ENCODE measurements at regions not wholly inside any gene's neighbourhood (a gene's known extent, or its start where the extent isn't known, plus 50 kb on each side); places are given as distances from the start of the nearest gene placed in this dataset.

DNA sequence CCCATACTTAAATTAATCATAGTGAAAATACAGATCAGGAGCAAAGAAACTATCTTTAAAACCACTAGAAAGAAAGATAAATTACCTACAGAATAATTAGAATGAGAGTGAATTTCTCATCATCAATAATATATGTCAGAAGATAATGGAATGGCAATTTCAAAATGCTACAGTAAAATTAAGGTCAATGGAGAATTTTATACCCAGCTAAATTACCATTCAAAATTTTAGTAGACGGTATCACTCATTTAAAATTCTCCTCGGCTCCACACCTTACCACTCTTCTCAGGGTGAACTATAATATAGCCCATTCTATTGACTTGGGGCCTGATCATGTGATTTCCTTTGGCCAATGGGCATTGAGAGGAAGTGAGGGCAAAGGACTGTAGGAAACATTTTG lies 192.5 kb upstream of the TCERG1L start:
- Histone ChIP-seq H3K9ac (ENCODE audit: low read length) (no peak overlapping the region), H3K27ac (ENCODE audit: low read depth, low read length) (no peak overlapping the region), H3K4me3 (ENCODE audit: low read length) (no peak overlapping the region), H3K4me1 (ENCODE audit: control insufficient read depth, insufficient read depth, low read length) (no peaks in the 10 kb centered on the region), H3K27me3 (ENCODE audit: control insufficient read depth, insufficient read depth, low read length) (no peaks in the 10 kb centered on the region), H3K36me3 (ENCODE audit: control insufficient read depth, insufficient read depth, low read length) (no peaks in the 10 kb centered on the region)

DNA sequence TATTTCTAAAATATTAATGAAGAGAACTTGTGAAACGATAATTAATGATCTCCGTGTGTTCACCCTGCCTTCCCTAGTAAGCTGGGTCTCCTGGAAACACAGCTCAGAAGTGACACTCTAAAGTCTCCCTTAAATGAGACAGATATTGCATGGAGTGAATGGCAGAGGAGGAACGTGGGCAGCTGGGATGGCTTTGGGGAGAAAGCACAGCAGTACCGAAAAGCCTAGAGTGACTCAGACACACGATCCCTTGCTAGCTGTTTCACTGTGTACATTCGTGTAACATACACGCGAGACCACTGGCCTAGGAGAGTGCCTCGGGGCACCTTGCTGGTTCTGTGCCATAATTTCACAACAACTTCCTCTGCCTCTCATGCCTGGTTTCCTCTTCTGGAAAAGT lies 199.9 kb upstream of the TCERG1L start:
- Histone ChIP-seq H3K9ac (ENCODE audit: low read length) (no peak overlapping the region), H3K4me3 (ENCODE audit: low read length) (no peak overlapping the region), H3K27me3 (ENCODE audit: control insufficient read depth, insufficient read depth, low read length) (no peaks in the 10 kb centered on the region), H3K36me3 (ENCODE audit: control insufficient read depth, insufficient read depth, low read length) (no peaks in the 10 kb centered on the region), H3K4me1 (ENCODE audit: control insufficient read depth, insufficient read depth, low read length) (no peaks in the 10 kb centered on the region), H3K27ac (ENCODE audit: low read depth, low read length) (no peak overlapping the region)

DNA sequence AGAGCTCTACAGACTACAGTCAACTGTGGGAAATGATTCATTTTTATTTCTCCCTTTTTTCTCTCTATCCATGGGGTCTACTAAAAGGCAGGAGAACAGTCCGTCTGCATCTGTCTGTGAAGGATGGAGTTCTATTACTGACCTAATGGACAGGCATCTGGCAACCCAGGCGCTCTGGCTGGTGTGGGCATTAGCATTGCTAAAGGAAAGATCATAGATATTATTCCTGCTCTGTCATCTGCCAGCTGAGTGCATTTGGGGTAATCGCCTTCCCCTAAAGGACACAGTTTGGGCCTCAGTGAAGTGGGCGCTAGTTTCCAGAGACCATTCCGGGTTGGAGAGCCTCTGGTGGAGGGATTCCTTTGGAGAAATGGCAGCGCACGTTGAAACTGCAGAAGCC lies 201.3 kb upstream of the TCERG1L start:
- Histone ChIP-seq H3K27me3 (ENCODE audit: control insufficient read depth, insufficient read depth, low read length) (no peaks in the 10 kb centered on the region), H3K9ac (ENCODE audit: low read length) (no peak overlapping the region), H3K36me3 (ENCODE audit: control insufficient read depth, insufficient read depth, low read length) (no peaks in the 10 kb centered on the region), H3K27ac (ENCODE audit: low read depth, low read length) (no peak overlapping the region), H3K4me1 (ENCODE audit: control insufficient read depth, insufficient read depth, low read length) (no peaks in the 10 kb centered on the region), H3K4me3 (ENCODE audit: low read length) (no peak overlapping the region)

DNA sequence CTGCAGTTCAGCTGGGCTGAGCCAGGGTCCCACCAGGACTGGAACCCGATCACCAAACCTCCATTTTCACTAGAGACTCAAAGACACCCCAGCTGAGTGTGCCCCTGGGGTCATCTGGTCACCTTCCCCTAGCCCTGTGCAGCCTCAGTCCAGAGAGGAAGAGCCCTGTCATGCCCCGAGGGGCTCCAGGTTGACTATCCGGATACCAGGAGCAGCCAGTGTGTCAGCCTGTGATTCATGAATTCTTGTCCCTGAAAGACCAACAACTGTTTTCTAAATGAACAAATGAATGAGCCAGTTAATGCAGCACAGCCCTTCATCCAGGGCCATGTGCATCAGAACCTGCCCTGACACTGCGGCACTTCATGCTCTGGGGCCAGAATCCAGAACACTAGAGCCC lies 201.9 kb upstream of the TCERG1L start:
- H3K4me3 ChIP-seq (ENCODE audit: low read length): no peak overlapping the region
- H3K27ac ChIP-seq (ENCODE audit: low read depth, low read length): no peak overlapping the region
- H3K36me3 ChIP-seq (ENCODE audit: control insufficient read depth, insufficient read depth, low read length): no peaks in the 10 kb centered on the region
- no peaks in the 10 kb centered on the region for H3K27me3 ChIP-seq (ENCODE audit: control insufficient read depth, insufficient read depth, low read length)
- H3K4me1 ChIP-seq (ENCODE audit: control insufficient read depth, insufficient read depth, low read length): no peaks in the 10 kb centered on the region
- no peak overlapping the region for H3K9ac ChIP-seq (ENCODE audit: low read length)

DNA sequence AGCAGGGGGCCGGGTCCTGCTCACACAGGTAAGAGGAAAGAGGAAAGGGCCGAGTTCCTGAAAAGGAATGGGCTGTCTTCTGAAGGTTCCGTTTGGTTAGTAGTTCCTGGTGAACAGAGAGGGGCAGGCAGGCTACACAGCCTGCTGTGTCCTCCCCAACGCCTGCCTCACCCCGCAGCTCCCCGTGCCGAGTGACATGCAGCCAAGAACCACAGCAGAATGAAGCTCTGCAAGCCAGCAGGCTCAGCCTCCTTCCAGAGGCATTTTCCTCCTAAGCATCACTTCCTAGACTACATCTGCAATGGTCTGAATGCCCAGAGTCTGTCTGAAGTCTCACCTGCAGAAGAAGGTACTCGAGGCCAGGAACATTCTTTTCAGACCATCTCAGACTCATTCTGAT lies 202.4 kb upstream of the TCERG1L start:
- no peak overlapping the region for H3K9ac ChIP-seq (ENCODE audit: low read length)
- no peak overlapping the region for H3K27ac ChIP-seq (ENCODE audit: low read depth, low read length)
- H3K27me3 ChIP-seq (ENCODE audit: control insufficient read depth, insufficient read depth, low read length): no peaks in the 10 kb centered on the region
- no peaks in the 10 kb centered on the region for H3K4me1 ChIP-seq (ENCODE audit: control insufficient read depth, insufficient read depth, low read length)
- no peaks in the 10 kb centered on the region for H3K36me3 ChIP-seq (ENCODE audit: control insufficient read depth, insufficient read depth, low read length)
- H3K4me3 ChIP-seq (ENCODE audit: low read length): no peak overlapping the region

DNA sequence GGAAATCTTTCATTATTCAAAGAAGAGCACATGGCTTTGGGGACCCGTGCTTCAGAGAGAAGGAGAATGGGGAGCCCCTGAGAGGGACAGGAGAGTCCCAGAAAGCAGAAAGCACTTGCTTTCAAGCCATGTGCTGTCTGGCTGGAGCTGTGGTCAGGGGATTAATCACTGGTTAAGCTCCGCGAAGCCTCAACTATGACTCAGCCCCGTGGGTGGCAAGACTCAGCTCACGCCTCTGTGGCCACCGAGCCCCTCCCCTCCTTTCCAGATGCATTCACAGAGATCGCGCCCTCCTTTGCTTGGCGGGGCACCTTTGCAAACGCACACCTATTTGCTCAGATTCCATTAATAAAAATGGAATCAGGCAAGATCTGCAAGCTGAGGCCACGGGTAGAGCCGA lies 202.9 kb upstream of the TCERG1L start:
- Histone ChIP-seq H3K27me3 (ENCODE audit: control insufficient read depth, insufficient read depth, low read length) (no peaks in the 10 kb centered on the region), H3K27ac (ENCODE audit: low read depth, low read length) (no peak overlapping the region), H3K36me3 (ENCODE audit: control insufficient read depth, insufficient read depth, low read length) (no peaks in the 10 kb centered on the region), H3K4me1 (ENCODE audit: control insufficient read depth, insufficient read depth, low read length) (no peaks in the 10 kb centered on the region), H3K9ac (ENCODE audit: low read length) (no peak overlapping the region), H3K4me3 (ENCODE audit: low read length) (no peak overlapping the region)

DNA sequence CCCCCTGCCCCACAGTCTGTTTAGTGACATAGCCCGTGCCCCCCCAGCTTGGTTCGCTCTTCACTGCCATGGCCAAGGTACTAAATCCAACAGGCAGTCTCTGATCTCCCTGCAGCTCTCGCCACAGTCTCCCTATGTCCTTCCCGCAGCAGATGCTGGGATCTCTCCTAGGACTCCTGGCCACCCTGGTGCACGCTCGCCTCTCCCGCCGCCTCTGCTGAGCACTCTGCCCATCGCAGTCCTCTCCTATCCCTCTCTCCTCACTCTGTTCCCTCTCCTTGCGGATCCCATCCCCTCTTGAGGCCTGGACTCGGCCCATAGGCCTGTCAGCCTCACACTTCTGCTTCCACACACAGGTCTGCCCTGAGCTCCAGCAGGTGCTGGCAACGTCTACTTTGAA lies 204.8 kb upstream of the TCERG1L start:
- H3K27ac ChIP-seq (ENCODE audit: low read depth, low read length): no peak overlapping the region
- no peaks in the 10 kb centered on the region for H3K27me3 ChIP-seq (ENCODE audit: control insufficient read depth, insufficient read depth, low read length)
- no peak overlapping the region for H3K4me3 ChIP-seq (ENCODE audit: low read length)
- H3K4me1 ChIP-seq (ENCODE audit: control insufficient read depth, insufficient read depth, low read length): no peaks in the 10 kb centered on the region
- H3K36me3 ChIP-seq (ENCODE audit: control insufficient read depth, insufficient read depth, low read length): no peaks in the 10 kb centered on the region
- no peak overlapping the region for H3K9ac ChIP-seq (ENCODE audit: low read length)

DNA sequence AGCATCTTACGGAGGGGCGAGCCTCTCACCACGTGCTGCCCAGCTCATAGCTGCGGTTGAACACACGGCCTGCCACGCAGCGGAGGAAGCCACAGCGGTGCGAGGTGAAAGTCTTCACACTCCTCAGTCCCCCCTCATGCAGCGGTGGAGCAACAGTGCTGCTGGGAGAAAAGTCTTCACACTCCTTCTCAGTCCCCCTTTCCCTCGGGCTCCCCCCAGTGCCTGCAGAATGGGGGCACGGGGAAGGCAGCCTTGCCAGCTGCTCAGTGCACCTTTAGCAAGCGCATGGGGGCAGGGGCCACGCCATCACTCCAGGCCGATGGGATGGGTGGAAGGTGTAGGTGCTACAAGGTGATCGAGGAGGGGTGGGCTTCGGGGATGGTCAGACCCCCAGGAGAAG lies 206.3 kb upstream of the TCERG1L start:
- no peak overlapping the region for H3K9ac ChIP-seq (ENCODE audit: low read length)
- no peak overlapping the region for H3K4me3 ChIP-seq (ENCODE audit: low read length)
- no peaks in the 10 kb centered on the region for H3K36me3 ChIP-seq (ENCODE audit: control insufficient read depth, insufficient read depth, low read length)
- H3K4me1 ChIP-seq (ENCODE audit: control insufficient read depth, insufficient read depth, low read length): no peaks in the 10 kb centered on the region
- H3K27ac ChIP-seq (ENCODE audit: low read depth, low read length): no peak overlapping the region
- H3K27me3 ChIP-seq (ENCODE audit: control insufficient read depth, insufficient read depth, low read length): no peaks in the 10 kb centered on the region

DNA sequence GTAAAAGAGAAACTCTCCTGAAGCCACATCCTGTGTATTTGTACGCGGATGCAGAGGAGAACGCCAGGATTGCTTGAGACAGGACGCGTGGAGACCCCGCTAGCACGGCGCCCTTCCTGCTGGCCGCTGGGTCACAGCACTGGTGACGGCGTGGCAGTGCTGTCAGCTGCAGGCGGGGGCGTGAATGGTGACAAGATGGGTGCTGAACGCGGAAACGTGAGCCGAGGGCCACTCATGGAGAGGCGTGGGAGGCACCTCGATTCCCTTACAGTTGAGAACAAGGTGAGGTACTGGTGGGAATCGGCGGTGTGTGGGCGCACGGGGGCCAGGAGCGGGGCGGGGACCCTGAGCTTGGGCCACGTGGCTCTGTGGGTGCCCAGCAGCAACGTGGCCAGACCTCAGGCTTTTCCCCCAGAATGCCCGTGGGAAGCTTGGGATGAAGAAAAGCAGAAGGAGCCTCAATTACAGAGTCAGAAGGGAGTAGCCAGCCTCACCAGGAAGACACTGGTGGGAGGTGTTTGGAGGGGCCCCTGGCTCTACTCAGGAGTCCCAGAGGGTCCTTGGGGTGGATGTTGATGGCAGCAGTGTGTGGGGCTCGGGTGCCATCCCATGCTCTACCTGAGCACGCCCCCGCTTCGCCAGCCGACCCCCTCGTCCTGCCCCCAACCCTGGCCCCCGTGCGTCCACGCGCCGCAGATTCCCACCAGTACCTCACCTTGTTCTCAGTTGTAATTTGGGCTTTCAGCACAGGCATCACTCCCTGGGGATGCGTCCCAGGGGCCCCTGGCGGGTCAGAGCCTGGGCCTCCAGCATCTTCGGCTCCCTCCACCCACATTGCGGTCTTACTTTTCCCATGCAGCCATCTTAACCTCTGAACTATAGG lies 208.4 kb upstream of the TCERG1L start:
- Histone ChIP-seq H3K4me3 (ENCODE audit: low read length) (no peak overlapping the region), H3K27me3 (ENCODE audit: control insufficient read depth, insufficient read depth, low read length) (no peaks in the 10 kb centered on the region), H3K9ac (ENCODE audit: low read length) (no peak overlapping the region), H3K36me3 (ENCODE audit: control insufficient read depth, insufficient read depth, low read length) (no peaks in the 10 kb centered on the region), H3K27ac (ENCODE audit: low read depth, low read length) (no peak overlapping the region), H3K4me1 (ENCODE audit: control insufficient read depth, insufficient read depth, low read length) (no peaks in the 10 kb centered on the region)

DNA sequence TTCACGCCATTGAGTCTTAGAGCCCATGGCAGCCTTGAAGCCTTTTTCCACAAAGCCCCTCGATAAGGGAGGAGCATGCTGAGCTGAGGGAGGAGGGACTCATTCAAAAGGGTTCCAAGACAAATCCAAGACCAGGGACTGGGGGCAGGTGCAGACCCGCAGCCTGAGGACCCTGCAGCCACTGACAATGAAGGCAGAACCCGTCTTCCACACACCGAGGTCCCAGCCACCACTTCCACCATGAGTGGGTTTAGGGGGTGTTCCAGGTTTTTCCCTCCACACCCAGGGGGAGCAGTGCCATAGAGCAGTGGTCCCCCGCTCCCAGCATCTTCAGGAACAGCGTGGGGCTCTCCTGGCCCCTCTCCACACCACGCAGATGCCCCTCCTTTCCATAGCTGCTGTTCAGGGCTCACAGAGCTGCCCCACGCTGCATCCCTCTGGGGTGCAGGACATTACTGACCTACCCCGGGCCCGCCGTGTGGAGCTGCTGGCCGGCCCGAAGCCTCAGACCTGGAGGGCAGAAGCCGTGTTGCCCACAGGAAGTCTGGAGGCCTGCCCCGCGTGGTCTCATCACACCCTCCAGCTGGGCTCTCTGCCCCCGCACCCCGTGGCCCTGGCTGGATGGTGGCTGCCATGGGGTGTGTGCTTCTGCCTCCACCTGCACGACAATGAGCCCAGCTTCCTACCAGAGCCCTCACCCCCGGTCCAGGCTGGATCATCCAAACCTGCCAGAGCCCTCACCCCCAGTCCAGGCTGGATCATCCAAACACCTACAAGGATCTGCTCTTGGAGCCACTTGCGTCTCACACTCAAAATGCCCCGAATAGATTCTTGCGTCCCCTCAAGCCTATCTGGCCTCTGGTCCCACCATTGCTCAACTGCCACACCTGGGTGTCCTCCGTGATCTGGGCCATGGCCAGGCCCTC lies 220.0 kb upstream of the TCERG1L start:
- H3K36me3 ChIP-seq (ENCODE audit: control insufficient read depth, insufficient read depth, low read length): no peaks in the 10 kb centered on the region
- H3K27me3 ChIP-seq (ENCODE audit: control insufficient read depth, insufficient read depth, low read length): no peaks in the 10 kb centered on the region
- no peaks in the 10 kb centered on the region for H3K4me1 ChIP-seq (ENCODE audit: control insufficient read depth, insufficient read depth, low read length)
- no peak overlapping the region for H3K27ac ChIP-seq (ENCODE audit: low read depth, low read length)
- no peak overlapping the region for H3K4me3 ChIP-seq (ENCODE audit: low read length)
- H3K9ac ChIP-seq (ENCODE audit: low read length): no peak overlapping the region

DNA sequence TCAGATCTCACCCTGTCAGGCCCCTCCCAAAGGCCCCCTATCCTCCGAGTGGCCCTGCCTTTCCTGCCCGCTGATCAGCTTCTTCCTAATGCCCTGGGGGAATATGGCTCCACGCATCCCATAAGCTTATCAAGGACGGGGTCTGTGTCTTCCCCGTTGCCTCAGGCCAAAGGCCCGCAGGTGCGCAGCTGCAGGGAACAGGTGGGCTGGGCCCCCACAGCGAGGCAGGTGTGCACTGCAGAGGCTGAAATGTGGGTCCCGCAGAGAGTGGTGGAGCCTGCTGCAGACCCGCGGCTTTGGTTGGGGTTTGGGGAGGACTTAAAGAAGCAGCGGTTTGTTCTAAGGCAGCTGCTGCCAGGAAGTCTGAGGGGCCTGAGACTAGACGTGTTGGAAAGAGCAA lies 220.8 kb upstream of the TCERG1L start:
- no peak overlapping the region for H3K9ac ChIP-seq (ENCODE audit: low read length)
- no peaks in the 10 kb centered on the region for H3K27me3 ChIP-seq (ENCODE audit: control insufficient read depth, insufficient read depth, low read length)
- H3K4me3 ChIP-seq (ENCODE audit: low read length): no peak overlapping the region
- no peaks in the 10 kb centered on the region for H3K36me3 ChIP-seq (ENCODE audit: control insufficient read depth, insufficient read depth, low read length)
- no peaks in the 10 kb centered on the region for H3K4me1 ChIP-seq (ENCODE audit: control insufficient read depth, insufficient read depth, low read length)
- H3K27ac ChIP-seq (ENCODE audit: low read depth, low read length): no peak overlapping the region

DNA sequence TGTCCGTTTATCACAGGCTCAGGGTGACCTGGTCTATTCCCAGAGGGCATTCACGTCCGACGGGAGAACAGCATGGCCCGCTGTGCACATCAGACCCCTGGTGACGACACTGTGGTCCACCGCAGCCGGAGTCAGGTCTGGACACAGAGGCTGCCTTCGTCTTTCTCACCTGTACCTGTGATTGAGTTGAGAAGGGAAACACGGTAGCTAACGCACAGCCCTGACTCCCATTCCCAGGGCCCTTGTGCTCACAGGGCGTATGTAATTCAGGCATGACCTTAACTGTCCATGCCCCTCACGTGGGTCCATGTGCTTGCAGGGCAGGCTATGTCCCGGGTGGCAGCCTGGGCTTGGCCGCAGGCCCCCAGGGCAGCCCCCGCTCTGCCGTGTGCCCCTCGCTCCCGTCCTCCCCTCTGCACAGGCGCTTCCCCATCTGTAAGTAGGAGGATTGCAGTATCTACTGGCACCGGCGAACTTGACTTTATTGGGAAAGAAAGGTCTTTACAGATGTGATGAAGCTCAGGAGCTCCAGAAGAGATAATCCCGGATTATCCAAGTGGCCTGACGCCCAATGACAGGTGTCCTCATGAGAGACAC lies 221.3 kb upstream of the TCERG1L start:
- H3K4me3 ChIP-seq (ENCODE audit: low read length): no peak overlapping the region
- no peak overlapping the region for H3K27ac ChIP-seq (ENCODE audit: low read depth, low read length)
- no peaks in the 10 kb centered on the region for H3K36me3 ChIP-seq (ENCODE audit: control insufficient read depth, insufficient read depth, low read length)
- no peak overlapping the region for H3K9ac ChIP-seq (ENCODE audit: low read length)
- H3K27me3 ChIP-seq (ENCODE audit: control insufficient read depth, insufficient read depth, low read length): no peaks in the 10 kb centered on the region
- H3K4me1 ChIP-seq (ENCODE audit: control insufficient read depth, insufficient read depth, low read length): no peaks in the 10 kb centered on the region

Data from rectal smooth muscle tissue (tissue), 1 donor.